BE2C (cell line): ENCODE measurements at regions not wholly inside any gene's neighbourhood (a gene's known extent, or its start where the extent isn't known, plus 50 kb on each side); places are given as distances from the start of the nearest gene placed in this dataset.
"Not testable (repeated sequence)": the region's sequence is repeated elsewhere in the genome, so short reads cannot be mapped to it uniquely, and the experiment has no call there.

Source experiments
- DNase-seq: peaks from one replicate; pipeline ENCODE4 v3.0.0-alpha.2; 2020
- H3K27me3 ChIP-seq: fragments of 250-450 bp; sonication (Bioruptor Pico); 2 replicates; pipeline ENCODE4 v1.5.1; 2020; ENCODE audit warnings: mild to moderate bottlenecking
- H3K36me3 ChIP-seq: fragments of 250-450 bp; sonication (Bioruptor Pico); 2 replicates; pipeline ENCODE4 v1.5.1; 2020; ENCODE audit warnings: mild to moderate bottlenecking
- H3K4me1 ChIP-seq: fragments of 250-450 bp; sonication (Bioruptor Pico); 2 replicates; pipeline ENCODE4 v1.5.1; 2020
- H3K4me3 ChIP-seq: 2 replicates; pipeline ENCODE4 v1.5.1; 2011; ENCODE audit warnings: low read depth, low read length
- H3K9me3 ChIP-seq: fragments of 250-450 bp; sonication (Bioruptor Pico); 2 replicates; pipeline ENCODE4 v1.5.1; 2020
- TF ChIP-seq, protein P1 (sequence below): IDR thresholded peaks from 2 replicates; pipeline ENCODE4 v1.5.1; 2012; ENCODE audit warnings: mild to moderate bottlenecking, low read depth, low read length

DNA sequence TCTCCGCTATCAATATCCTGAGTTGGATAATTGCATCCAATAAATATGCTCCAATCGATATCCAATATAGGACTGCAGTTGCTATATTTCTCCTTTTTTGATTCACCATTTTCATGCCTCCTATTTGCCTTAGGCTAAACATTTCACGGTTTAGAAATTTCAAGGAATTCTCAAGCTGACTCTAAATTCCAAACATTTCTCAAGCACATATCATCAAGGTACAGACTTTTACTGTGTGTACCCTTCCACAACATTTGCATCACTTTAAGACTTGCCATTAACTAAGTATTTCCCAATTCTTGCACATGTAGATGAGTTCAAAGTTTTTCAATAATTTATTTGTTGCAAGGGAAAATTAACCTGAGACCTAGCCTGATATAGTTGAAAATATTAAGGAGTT, 795.2 kb upstream of the TMPRSS15 start:
- Histone ChIP-seq H3K9me3 (no peaks in the 10 kb centered on the region), H3K27me3 (no peaks in the 10 kb centered on the region), H3K4me3 (no peak overlapping the region), H3K4me1 (peaks cover 6% of the 10 kb centered on the region), H3K36me3 (no peaks in the 10 kb centered on the region)
- TF ChIP-seq, protein P1, sequence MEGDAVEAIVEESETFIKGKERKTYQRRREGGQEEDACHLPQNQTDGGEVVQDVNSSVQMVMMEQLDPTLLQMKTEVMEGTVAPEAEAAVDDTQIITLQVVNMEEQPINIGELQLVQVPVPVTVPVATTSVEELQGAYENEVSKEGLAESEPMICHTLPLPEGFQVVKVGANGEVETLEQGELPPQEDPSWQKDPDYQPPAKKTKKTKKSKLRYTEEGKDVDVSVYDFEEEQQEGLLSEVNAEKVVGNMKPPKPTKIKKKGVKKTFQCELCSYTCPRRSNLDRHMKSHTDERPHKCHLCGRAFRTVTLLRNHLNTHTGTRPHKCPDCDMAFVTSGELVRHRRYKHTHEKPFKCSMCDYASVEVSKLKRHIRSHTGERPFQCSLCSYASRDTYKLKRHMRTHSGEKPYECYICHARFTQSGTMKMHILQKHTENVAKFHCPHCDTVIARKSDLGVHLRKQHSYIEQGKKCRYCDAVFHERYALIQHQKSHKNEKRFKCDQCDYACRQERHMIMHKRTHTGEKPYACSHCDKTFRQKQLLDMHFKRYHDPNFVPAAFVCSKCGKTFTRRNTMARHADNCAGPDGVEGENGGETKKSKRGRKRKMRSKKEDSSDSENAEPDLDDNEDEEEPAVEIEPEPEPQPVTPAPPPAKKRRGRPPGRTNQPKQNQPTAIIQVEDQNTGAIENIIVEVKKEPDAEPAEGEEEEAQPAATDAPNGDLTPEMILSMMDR: no peak
- no peak for DNase-seq

DNA sequence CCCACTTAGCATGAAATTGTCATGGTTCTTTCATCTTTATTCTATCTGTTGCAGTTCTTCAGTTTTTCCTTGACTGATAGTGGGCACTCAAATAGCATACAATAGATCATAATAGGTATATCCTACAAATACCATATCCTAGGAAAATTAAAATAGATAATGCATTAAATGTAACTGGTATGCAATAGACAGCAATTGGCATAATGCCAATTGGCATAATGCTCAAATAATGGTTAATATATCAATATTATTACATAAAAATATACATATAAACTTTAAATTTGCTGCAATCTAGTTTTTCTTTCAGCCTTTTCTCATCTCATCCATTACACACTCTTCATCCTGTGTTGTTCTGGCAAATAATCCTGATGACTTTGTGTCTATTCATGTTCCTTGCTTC, 814.6 kb upstream of the TMPRSS15 start:
- H3K4me3 ChIP-seq: no peak overlapping the region
- H3K27me3 ChIP-seq: no peaks in the 10 kb centered on the region
- no peak for DNase-seq
- no peaks in the 10 kb centered on the region for H3K36me3 ChIP-seq
- no peaks in the 10 kb centered on the region for H3K9me3 ChIP-seq
- TF ChIP-seq, protein P1: no peak
- no peaks in the 10 kb centered on the region for H3K4me1 ChIP-seq

DNA sequence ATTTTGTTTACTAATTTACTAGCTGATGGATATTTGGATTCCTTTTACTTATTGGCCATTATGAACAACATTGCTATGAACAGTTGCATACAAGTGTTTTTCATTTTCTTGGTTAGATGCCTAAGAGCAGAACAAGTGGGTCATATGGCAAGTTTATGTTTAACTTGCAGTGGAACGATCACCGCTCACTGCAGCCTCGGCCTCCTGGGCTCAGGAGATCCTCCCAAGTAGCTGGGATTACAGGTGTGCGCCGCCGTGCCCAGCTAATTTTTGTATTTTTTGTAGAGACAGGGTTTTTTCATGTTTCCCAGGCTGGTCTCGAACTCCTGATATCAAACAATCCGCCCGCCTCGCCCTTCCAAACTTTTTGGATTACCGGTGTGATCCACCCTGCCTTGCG, 820.5 kb upstream of the TMPRSS15 start:
- no peak overlapping the region for H3K4me3 ChIP-seq
- TF ChIP-seq, protein P1: no peak
- no peak for DNase-seq
- H3K9me3 ChIP-seq: no peaks in the 10 kb centered on the region
- H3K27me3 ChIP-seq: no peaks in the 10 kb centered on the region
- no peaks in the 10 kb centered on the region for H3K4me1 ChIP-seq
- H3K36me3 ChIP-seq: no peaks in the 10 kb centered on the region

DNA sequence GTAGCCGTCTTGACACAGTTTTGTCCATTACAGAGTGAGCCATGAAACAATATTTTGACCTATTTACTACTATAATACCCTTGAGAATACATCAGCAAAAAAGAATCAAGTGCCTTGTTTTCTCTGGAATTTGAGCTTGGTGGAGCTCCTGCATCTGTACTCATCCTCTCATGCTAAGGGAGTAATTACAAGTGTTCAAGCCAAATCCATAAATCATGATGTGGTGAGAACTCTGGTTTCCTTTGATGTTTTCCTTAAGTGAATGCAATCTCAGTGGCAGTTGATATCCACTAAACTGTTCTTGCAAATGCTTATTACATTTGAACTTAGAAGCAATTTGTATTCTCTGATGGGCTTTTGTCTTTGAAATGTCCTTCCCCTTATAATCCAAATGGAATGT, 824.6 kb upstream of the TMPRSS15 start:
- no peaks in the 10 kb centered on the region for H3K4me1 ChIP-seq
- DNase-seq: no peak
- TF ChIP-seq, protein P1: no peak
- H3K27me3 ChIP-seq: no peaks in the 10 kb centered on the region
- no peaks in the 10 kb centered on the region for H3K9me3 ChIP-seq
- H3K36me3 ChIP-seq: no peaks in the 10 kb centered on the region
- H3K4me3 ChIP-seq: no peak overlapping the region

DNA sequence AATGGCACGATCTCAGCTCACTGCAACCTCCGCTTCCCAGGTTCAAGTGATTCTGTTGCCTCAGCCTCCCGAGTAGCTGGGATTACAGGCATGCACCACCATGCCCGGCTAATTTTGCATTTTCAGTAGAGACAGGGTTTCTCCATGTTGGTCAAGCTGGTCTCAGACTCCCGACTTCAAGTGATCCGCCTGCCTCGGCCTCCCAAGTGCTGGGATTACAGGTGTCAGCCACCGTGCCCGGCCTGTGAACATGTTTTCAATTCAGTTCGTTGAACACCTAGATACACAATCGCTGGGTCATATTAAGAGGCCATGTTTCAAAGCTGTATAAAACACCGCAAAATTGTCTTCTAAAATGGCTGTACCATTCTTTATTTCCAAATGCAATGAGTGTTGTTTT, 830.3 kb upstream of the TMPRSS15 start:
- not testable (repeated sequence) for DNase-seq, H3K4me1 ChIP-seq, H3K9me3 ChIP-seq, H3K4me3 ChIP-seq, H3K27me3 ChIP-seq, H3K36me3 ChIP-seq

DNA sequence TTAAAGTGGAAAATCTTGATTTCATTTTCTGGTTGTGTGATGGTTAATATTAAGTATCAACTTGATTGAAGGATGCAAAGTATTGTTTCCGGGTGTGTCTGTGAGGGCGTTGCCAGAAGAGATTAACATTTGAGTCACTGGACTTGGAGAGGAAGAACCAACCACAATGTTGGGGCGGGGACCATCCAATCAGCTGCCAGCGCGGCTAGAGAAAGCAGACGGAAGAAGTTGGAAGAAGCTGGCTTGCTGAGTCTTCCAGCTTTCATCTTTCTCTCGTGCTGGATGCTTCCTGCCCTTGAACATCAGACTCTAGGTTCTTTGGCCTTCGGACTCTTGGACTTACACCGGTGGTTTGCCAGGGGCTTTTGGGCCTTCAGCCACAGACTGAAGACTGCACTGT, 832.6 kb upstream of the TMPRSS15 start:
- H3K27me3 ChIP-seq: no peaks in the 10 kb centered on the region
- no peaks in the 10 kb centered on the region for H3K4me1 ChIP-seq
- H3K36me3 ChIP-seq: no peaks in the 10 kb centered on the region
- DNase-seq: no peak
- H3K4me3 ChIP-seq: no peak overlapping the region
- no peaks in the 10 kb centered on the region for H3K9me3 ChIP-seq
- TF ChIP-seq, protein P1: no peak

DNA sequence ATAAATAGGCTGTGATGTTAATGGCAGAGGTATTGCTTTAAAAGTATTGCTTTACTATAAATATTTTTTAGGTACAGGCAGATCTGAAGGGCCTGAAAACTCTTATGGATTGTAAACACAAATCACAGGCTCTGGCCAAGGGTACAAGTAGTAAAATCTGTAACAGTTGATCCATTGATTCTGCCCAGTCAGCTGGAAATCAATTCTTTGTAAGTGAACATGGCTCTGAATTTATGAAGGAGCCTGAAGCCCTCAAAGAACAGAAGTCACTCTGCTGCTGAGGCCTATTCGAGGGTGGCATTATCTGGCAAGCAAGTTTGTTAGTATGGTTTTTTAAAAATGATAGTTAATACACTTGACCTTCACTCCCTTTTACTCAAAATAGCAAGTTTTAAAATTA, 834.0 kb upstream of the TMPRSS15 start:
- Histone ChIP-seq H3K27me3 (no peaks in the 10 kb centered on the region), H3K36me3 (no peaks in the 10 kb centered on the region), H3K4me1 (no peaks in the 10 kb centered on the region), H3K4me3 (no peak overlapping the region), H3K9me3 (no peaks in the 10 kb centered on the region)
- TF ChIP-seq, protein P1: no peak
- no peak for DNase-seq
